ENCODE measurements at regions not wholly inside any gene's neighbourhood (a gene's known extent, or its start where the extent isn't known, plus 50 kb on each side); places are given as distances from the start of the nearest gene placed in this dataset.

DNA sequence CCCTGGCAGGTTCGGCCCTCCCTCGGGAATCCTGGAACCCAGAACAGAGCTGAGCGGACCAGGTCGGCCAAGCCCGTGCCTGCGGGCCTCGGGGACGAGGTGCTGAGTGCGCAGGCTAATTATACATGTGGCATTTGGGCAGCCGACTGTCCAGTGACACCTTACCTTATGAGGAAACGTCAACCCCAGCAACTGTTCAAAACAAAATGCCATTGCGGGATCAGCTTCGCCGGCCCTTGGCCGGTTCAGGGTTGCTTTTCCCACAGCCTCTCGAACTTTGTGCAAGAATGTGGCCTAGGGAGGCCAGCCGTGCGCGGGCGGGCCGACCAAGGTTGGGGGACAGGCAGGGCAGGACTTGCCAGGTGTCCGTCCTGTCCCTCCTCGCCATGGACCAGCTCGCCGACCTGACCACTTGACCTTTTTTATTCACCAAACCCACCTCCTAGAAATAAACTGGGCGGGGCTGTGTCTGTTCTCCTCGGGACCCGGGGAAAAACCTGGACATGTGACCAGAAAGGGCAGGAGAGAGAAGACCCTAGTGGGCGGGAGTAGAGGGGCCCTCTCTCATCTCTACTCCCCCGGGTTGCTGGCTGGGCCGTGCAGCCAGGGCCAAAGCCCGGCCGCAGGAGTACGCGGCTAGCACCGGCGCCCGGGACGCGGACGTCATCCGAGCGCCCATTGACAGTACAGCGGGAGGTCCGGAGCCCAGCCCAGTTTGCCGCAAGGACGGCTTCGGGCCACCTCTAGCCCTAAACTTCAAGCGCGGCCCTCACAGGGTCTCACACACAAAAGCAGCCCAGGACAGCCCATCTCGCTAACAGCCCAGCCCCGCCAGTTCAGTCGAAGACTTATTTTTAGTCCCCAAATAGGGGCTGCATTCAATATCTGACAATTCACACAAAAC lies 134.3 kb upstream of the C11orf58 start:
- Histone ChIP-seq H3K23ac (ENCODE audit: low read length) (no peak overlapping the region), H3K4ac (ENCODE audit: low read depth, low read length) (no peak overlapping the region), H3K79me2 (ENCODE audit: control insufficient read depth, insufficient read depth, low read length, poor library complexity) (no peaks in the 10 kb centered on the region), H3K4me1 (ENCODE audit: control insufficient read depth in 1 of 2, insufficient read depth in 2 of 2, low read length in 2 of 2) (peaks cover 14 to 21% of the 10 kb centered on the region in 2 experiments), H3K27me3 (ENCODE audit: insufficient read depth, low read length) (peaks cover 42% of the 10 kb centered on the region), H3K9ac (ENCODE audit: low read length) (peak overlapping the region; percentile 14), H3K14ac (ENCODE audit: low read length) (no peak overlapping the region), H3K9me3 (ENCODE audit: insufficient read depth, low read depth, low read length) (no peaks in the 10 kb centered on the region), H3K4me2 (ENCODE audit: low read length) (peak overlapping the region; percentile 95), H2BK120ac (ENCODE audit: insufficient read depth, low read length, poor library complexity) (no peak overlapping the region), H4K12ac (ENCODE audit: low read depth, low read length) (no peak overlapping the region), H3K18ac (ENCODE audit: low read length) (no peak overlapping the region), H3K36me3 (ENCODE audit: control insufficient read depth in 1 of 2, insufficient read depth in 2 of 2, low read length in 2 of 2) (no peaks in the 10 kb centered on the region), H3K4me3 (ENCODE audit: low read depth, low read length) (peak overlapping the region; percentile 33), H4K91ac (ENCODE audit: low read depth, low read length) (no peak overlapping the region), H3K79me1 (ENCODE audit: low read length) (no peaks in the 10 kb centered on the region), H2BK12ac (ENCODE audit: low read length) (no peak overlapping the region), H2AFZ (ENCODE audit: insufficient read depth, low read length, poor library complexity) (no peak overlapping the region), H3K27ac (ENCODE audit: low read depth, low read length) (no peak overlapping the region), H2BK5ac (ENCODE audit: low read depth, low read length, poor library complexity) (no peak overlapping the region), H4K8ac (ENCODE audit: low read depth, low read length) (peak overlapping the region; percentile 2), H2AK5ac (ENCODE audit: low read length) (no peak overlapping the region)
- DNase-seq = peak in 1 of 2 donors; percentile 31
- no CpG with 5 or more reads among the region's 53 CpGs for WGBS (ENCODE audit: extremely low coverage, insufficient coverage, insufficient read length)

DNA sequence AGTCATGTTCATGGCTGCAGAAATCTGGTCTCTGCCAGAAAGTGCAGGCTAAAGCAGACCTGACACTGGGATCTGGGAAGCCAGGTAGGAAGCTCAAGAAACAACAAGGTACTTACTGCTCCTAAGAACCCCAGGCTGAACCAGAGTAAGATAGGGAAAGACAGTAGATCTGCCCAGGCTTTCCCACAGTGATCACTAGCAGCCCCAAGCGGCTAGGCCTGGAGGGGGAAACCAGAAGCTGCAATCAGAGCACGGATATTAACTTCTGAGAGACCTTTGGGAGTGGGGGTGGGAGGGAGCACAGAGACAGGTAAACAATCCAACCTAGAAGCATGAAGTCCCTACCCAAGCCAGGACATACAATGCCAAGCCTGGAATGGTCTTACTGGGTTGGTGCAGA lies 135.2 kb upstream of the C11orf58 start:
- H2BK12ac ChIP-seq (ENCODE audit: low read length) = no peak overlapping the region
- H4K91ac ChIP-seq (ENCODE audit: low read depth, low read length) = no peak overlapping the region
- no CpG with 5 or more reads among the region's 2 CpGs for WGBS (ENCODE audit: extremely low coverage, insufficient coverage, insufficient read length)

DNA sequence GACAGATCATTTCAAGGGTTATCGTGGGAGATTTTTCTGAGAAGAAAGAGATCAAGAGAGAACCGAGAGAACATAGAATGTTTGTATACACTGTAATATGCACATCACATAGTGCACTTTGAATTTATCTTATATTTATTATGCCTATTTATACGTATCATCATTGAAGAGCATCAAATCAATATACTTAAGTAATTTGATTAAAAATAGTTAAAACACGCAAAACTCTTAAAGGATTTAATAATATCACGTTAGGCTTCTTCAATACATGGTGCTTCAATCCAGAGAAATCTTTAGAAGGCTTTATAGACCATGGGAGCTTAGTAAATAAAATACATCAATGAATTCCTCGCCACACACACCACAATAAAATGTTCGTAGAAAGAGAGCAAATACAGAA lies 139.5 kb upstream of the C11orf58 start:
- H3K4me1 ChIP-seq (ENCODE audit: control insufficient read depth in 1 of 2, insufficient read depth in 2 of 2, low read length in 2 of 2) = peaks cover 2% of the 10 kb centered on the region in 2 experiments
- WGBS (ENCODE audit: extremely low coverage, insufficient coverage, insufficient read length) = no CpG with 5 or more reads among the region's 7 CpGs

More for the DNA sequence above, 135.2 kb upstream of the C11orf58 start:
- no peak for DNase-seq
- no peaks in the 10 kb centered on the region for H3K79me1 ChIP-seq (ENCODE audit: low read length)
- H4K8ac ChIP-seq (ENCODE audit: low read depth, low read length) = no peak overlapping the region
- H3K14ac ChIP-seq (ENCODE audit: low read length) = no peak overlapping the region
- H3K18ac ChIP-seq (ENCODE audit: low read length) = no peak overlapping the region
- no peak overlapping the region for H2AFZ ChIP-seq (ENCODE audit: insufficient read depth, low read length, poor library complexity)
- no peak overlapping the region for H3K4me2 ChIP-seq (ENCODE audit: low read length)
- no peaks in the 10 kb centered on the region for H3K79me2 ChIP-seq (ENCODE audit: control insufficient read depth, insufficient read depth, low read length, poor library complexity)
- no peak overlapping the region for H2BK120ac ChIP-seq (ENCODE audit: insufficient read depth, low read length, poor library complexity)
- H3K4ac ChIP-seq (ENCODE audit: low read depth, low read length) = no peak overlapping the region
- H2BK5ac ChIP-seq (ENCODE audit: low read depth, low read length, poor library complexity) = no peak overlapping the region
- no peak overlapping the region for H3K4me3 ChIP-seq (ENCODE audit: low read depth, low read length)
- peaks cover 39% of the 10 kb centered on the region for H3K27me3 ChIP-seq (ENCODE audit: insufficient read depth, low read length)
- no peaks in the 10 kb centered on the region for H3K9me3 ChIP-seq (ENCODE audit: insufficient read depth, low read depth, low read length)
- no peak overlapping the region for H4K12ac ChIP-seq (ENCODE audit: low read depth, low read length)
- H2AK5ac ChIP-seq (ENCODE audit: low read length) = no peak overlapping the region
- no peak overlapping the region for H3K23ac ChIP-seq (ENCODE audit: low read length)
- H3K27ac ChIP-seq (ENCODE audit: low read depth, low read length) = no peak overlapping the region
- H3K4me1 ChIP-seq (ENCODE audit: control insufficient read depth in 1 of 2, insufficient read depth in 2 of 2, low read length in 2 of 2) = peaks cover 14 to 21% of the 10 kb centered on the region in 2 experiments
- no peak overlapping the region for H3K9ac ChIP-seq (ENCODE audit: low read length)
- H3K36me3 ChIP-seq (ENCODE audit: control insufficient read depth in 1 of 2, insufficient read depth in 2 of 2, low read length in 2 of 2) = no peaks in the 10 kb centered on the region

DNA sequence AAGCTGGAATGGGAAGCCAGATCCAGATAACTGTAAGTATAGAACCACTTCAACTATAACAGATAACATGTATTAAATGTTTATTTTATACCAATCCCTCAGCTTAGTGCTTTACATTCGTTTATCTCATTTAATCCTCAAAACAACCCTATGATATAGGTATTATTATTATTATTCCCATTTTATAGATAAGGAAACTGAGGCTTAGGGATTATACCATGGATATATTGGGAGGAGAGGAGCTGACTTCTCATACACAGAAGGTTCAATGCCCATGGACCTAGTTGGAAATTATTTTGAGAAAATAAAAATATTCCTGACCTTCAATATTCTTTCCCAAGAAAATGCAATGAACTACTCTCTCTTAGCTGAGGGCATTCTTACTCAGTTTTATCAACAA lies 140.4 kb upstream of the C11orf58 start:
- no peaks in the 10 kb centered on the region for H3K36me3 ChIP-seq (ENCODE audit: control insufficient read depth in 1 of 2, insufficient read depth in 2 of 2, low read length in 2 of 2)
- H3K14ac ChIP-seq (ENCODE audit: low read length) = no peak overlapping the region
- no peaks in the 10 kb centered on the region for H3K4me1 ChIP-seq (ENCODE audit: control insufficient read depth in 1 of 2, insufficient read depth in 2 of 2, low read length in 2 of 2)
- no peak overlapping the region for H3K4me3 ChIP-seq (ENCODE audit: low read depth, low read length)
- H3K18ac ChIP-seq (ENCODE audit: low read length) = no peak overlapping the region
- no peaks in the 10 kb centered on the region for H3K79me1 ChIP-seq (ENCODE audit: low read length)
- H3K4ac ChIP-seq (ENCODE audit: low read depth, low read length) = no peak overlapping the region
- no CpG with 5 or more reads among the region's 1 CpG for WGBS (ENCODE audit: extremely low coverage, insufficient coverage, insufficient read length)
- no peak overlapping the region for H2BK5ac ChIP-seq (ENCODE audit: low read depth, low read length, poor library complexity)
- no peak overlapping the region for H3K4me2 ChIP-seq (ENCODE audit: low read length)
- no peak overlapping the region for H2AFZ ChIP-seq (ENCODE audit: insufficient read depth, low read length, poor library complexity)
- no peak overlapping the region for H2BK12ac ChIP-seq (ENCODE audit: low read length)
- H4K91ac ChIP-seq (ENCODE audit: low read depth, low read length) = no peak overlapping the region
- no peaks in the 10 kb centered on the region for H3K27me3 ChIP-seq (ENCODE audit: insufficient read depth, low read length)
- no peak for DNase-seq
- no peaks in the 10 kb centered on the region for H3K79me2 ChIP-seq (ENCODE audit: control insufficient read depth, insufficient read depth, low read length, poor library complexity)
- H4K12ac ChIP-seq (ENCODE audit: low read depth, low read length) = no peak overlapping the region
- no peak overlapping the region for H4K8ac ChIP-seq (ENCODE audit: low read depth, low read length)
- H3K9me3 ChIP-seq (ENCODE audit: insufficient read depth, low read depth, low read length) = no peaks in the 10 kb centered on the region
- no peak overlapping the region for H3K27ac ChIP-seq (ENCODE audit: low read depth, low read length)
- no peak overlapping the region for H3K9ac ChIP-seq (ENCODE audit: low read length)
- H2BK120ac ChIP-seq (ENCODE audit: insufficient read depth, low read length, poor library complexity) = no peak overlapping the region
- no peak overlapping the region for H3K23ac ChIP-seq (ENCODE audit: low read length)
- no peak overlapping the region for H2AK5ac ChIP-seq (ENCODE audit: low read length)

More for the DNA sequence above, 139.5 kb upstream of the C11orf58 start:
- no peak overlapping the region for H3K4me2 ChIP-seq (ENCODE audit: low read length)
- H3K9ac ChIP-seq (ENCODE audit: low read length) = no peak overlapping the region
- H4K8ac ChIP-seq (ENCODE audit: low read depth, low read length) = no peak overlapping the region
- H2AFZ ChIP-seq (ENCODE audit: insufficient read depth, low read length, poor library complexity) = no peak overlapping the region
- no peak overlapping the region for H4K12ac ChIP-seq (ENCODE audit: low read depth, low read length)
- H4K91ac ChIP-seq (ENCODE audit: low read depth, low read length) = no peak overlapping the region
- H3K79me1 ChIP-seq (ENCODE audit: low read length) = no peaks in the 10 kb centered on the region
- no peak for DNase-seq
- H2BK5ac ChIP-seq (ENCODE audit: low read depth, low read length, poor library complexity) = no peak overlapping the region
- H3K27me3 ChIP-seq (ENCODE audit: insufficient read depth, low read length) = peaks cover 5% of the 10 kb centered on the region
- H3K4me3 ChIP-seq (ENCODE audit: low read depth, low read length) = no peak overlapping the region
- no peak overlapping the region for H2BK120ac ChIP-seq (ENCODE audit: insufficient read depth, low read length, poor library complexity)
- H3K9me3 ChIP-seq (ENCODE audit: insufficient read depth, low read depth, low read length) = no peaks in the 10 kb centered on the region
- no peaks in the 10 kb centered on the region for H3K36me3 ChIP-seq (ENCODE audit: control insufficient read depth in 1 of 2, insufficient read depth in 2 of 2, low read length in 2 of 2)
- no peak overlapping the region for H3K14ac ChIP-seq (ENCODE audit: low read length)
- no peak overlapping the region for H3K4ac ChIP-seq (ENCODE audit: low read depth, low read length)
- H2AK5ac ChIP-seq (ENCODE audit: low read length) = no peak overlapping the region
- no peaks in the 10 kb centered on the region for H3K79me2 ChIP-seq (ENCODE audit: control insufficient read depth, insufficient read depth, low read length, poor library complexity)
- H3K27ac ChIP-seq (ENCODE audit: low read depth, low read length) = no peak overlapping the region
- H2BK12ac ChIP-seq (ENCODE audit: low read length) = no peak overlapping the region
- H3K23ac ChIP-seq (ENCODE audit: low read length) = no peak overlapping the region
- H3K18ac ChIP-seq (ENCODE audit: low read length) = no peak overlapping the region
